GM12892 (cell line): ENCODE measurements at regions not wholly inside any gene's neighbourhood (a gene's known extent, or its start where the extent isn't known, plus 50 kb on each side); places are given as distances from the start of the nearest gene placed in this dataset.

Source experiments
- DNase-seq: peaks from one replicate; pipeline ENCODE4 v3.0.0; 2011; ENCODE audit not compliant: insufficient read length
- FAIRE-seq: peaks from 2 replicates; lab custom pipeline; 2011; peaks lifted over from hg19 to GRCh38; lab: Jason Lieb, UNC
- POLR2A ChIP-seq: IDR thresholded peaks from 2 replicates; pipeline ENCODE4 v1.6.1; 2011; ENCODE audit warnings: low read depth, low read length, control low read depth
- POLR2AphosphoS5 ChIP-seq: IDR thresholded peaks from 2 replicates; pipeline ENCODE4 v1.6.1; 2011; ENCODE audit warnings: low read depth, low read length, control low read depth
- TAF1 ChIP-seq: IDR thresholded peaks from 2 replicates; pipeline ENCODE4 v1.6.1; 2011; ENCODE audit warnings: low read depth, mild to moderate bottlenecking, control low read depth, low read length, borderline replicate concordance

- TF ChIP-seq POLR2AphosphoS5, result no peak
- TF ChIP-seq TAF1, result no peak
- TF ChIP-seq POLR2A, result no peak
- no peak for FAIRE-seq
- no peak for DNase-seq
Measured at GRCh38 chr4:12242354-12242753, 813.7 kb upstream of the HS3ST1 start.

DNA sequence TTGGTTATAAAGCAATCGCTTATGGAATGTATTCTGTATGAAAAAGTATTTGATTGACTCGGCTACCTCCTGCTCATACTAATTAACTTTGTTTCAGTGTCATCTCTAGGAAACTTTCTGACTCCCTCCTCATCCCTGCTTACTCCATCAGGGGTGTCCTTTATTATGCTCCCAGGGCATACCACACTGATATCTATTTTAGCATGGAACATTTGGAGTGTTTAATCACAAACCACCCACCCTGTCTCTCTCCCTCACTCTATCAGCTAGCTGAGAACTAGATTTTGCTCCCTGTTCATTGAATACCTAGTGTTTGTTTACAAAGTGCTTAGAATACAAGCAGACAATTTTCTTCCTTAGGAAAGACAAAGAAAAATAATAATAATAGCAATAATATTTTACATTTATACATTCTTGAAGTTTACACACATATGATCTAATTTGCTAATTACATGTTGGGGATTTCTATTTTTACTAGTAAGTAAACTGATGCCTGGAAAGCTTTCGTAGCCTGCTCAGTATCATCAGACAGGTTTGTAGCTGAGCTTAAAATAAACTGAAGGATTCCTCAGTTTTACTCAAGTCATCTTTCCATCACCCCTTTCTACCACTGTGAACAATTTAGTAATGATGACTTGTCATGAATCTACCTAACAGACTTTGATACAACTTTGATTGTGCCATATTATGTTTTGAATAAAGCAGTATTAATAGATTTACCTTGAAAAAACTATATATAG is 811.4 kb upstream of the HS3ST1 start:
- no peak for DNase-seq
- no peak for FAIRE-seq
- no peak for TF ChIP-seq TAF1
- no peak for TF ChIP-seq POLR2AphosphoS5
- TF ChIP-seq POLR2A, result no peak

DNA sequence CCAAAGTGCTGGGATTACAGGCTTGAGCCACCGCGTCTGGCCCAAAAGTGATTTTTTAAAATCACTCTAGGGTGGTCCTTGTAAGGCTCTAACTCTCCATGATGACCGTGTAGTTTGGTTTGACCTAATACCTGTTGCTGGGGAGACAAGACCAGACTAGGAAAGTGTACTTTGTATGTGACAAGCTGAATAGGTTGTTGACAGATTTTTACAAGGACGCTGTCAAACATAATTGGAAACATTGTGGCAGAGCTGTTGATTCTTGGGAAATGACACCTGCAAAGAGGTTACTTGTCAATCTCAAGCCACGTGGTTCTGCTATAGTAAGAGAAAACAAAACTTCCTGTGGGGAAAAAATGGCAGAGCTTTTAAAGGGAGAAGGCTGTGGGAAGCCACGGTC is 802.4 kb upstream of the HS3ST1 start:
- no peak for TF ChIP-seq POLR2AphosphoS5
- no peak for TF ChIP-seq TAF1
- TF ChIP-seq POLR2A, result no peak
- FAIRE-seq (no peak), DNase-seq (no peak)

- TF ChIP-seq POLR2A (no peak), TAF1 (no peak), POLR2AphosphoS5 (no peak)
- FAIRE-seq (no peak), DNase-seq (no peak)
Measured at GRCh38 chr4:12221031-12221430, 792.3 kb upstream of the HS3ST1 start.

DNA sequence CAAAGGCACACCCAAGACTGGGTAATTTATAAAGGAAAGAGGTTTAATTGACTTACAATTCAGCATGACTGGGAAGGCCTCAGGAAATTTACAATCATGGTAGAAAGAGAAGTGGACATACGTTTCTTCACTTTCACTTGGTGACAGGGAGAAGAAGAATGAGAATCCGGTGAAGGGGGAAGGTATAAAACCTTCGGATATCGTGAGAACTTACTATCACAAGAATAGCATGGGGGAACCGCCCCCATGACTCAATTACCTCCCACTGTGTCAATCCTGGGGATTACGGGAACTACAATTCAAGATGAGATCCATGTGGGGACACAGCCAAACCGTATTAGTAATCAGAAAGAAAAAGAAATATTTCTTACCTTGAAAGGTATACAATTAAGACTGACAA is 782.9 kb upstream of the HS3ST1 start:
- DNase-seq, result no peak
- TF ChIP-seq POLR2A, result no peak
- no peak for TF ChIP-seq TAF1
- no peak for TF ChIP-seq POLR2AphosphoS5
- FAIRE-seq, result no peak

GRCh38 chr4:12207396-12207795 is 778.7 kb upstream of the HS3ST1 start:
- no peak for FAIRE-seq
- TF ChIP-seq TAF1, result no peak
- no peak for TF ChIP-seq POLR2AphosphoS5
- no peak for TF ChIP-seq POLR2A
- DNase-seq, result no peak

DNA sequence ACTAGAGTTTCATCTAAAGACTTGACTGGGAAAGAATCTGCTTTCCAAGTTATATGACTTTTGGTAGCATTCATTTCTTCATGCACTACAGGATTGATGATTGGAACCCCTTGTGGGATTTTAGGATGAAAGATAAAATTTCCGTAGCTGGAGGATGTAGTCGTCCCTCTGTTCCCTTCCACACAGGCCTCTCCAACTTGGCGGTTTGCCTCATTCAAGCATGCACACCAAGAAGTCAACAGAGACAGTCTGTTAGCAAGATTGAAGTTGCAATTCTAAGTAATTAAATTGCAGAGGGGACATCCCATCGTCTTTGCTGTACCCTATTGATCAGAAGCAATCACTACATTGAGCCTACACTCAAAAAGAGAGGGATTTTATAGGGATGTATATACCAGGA is 777.4 kb upstream of the HS3ST1 start:
- TF ChIP-seq POLR2A (no peak), TAF1 (no peak), POLR2AphosphoS5 (no peak)
- no peak for FAIRE-seq

GRCh38 chr4:12203945-12204344 is 775.3 kb upstream of the HS3ST1 start:
- no peak for DNase-seq
- no peak for FAIRE-seq
- TF ChIP-seq POLR2AphosphoS5, result no peak
- no peak for TF ChIP-seq TAF1
- TF ChIP-seq POLR2A, result no peak

More for the DNA sequence above, 777.4 kb upstream of the HS3ST1 start:
- no peak for DNase-seq

DNA sequence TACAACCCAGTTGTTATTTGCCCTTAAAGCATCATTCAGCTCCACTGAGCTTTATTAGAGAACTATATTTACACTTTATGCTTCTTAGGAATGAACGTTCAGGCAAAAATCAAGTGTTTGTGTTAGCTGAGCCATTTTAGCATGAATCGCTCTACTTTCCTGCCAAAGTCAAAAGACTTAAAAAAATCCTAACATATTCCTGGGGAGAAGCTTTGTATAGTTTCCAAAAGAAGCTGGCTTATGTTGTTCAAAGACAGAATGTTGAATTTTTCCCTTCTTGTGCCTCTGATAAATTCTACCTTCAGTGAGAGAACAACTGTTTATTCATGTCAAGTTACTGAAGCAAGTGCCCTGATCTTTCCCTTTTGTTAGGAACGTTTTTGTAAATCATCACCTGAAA is 771.5 kb upstream of the HS3ST1 start:
- DNase-seq (no peak), FAIRE-seq (no peak)
- TF ChIP-seq TAF1, result no peak
- no peak for TF ChIP-seq POLR2AphosphoS5
- no peak for TF ChIP-seq POLR2A

DNA sequence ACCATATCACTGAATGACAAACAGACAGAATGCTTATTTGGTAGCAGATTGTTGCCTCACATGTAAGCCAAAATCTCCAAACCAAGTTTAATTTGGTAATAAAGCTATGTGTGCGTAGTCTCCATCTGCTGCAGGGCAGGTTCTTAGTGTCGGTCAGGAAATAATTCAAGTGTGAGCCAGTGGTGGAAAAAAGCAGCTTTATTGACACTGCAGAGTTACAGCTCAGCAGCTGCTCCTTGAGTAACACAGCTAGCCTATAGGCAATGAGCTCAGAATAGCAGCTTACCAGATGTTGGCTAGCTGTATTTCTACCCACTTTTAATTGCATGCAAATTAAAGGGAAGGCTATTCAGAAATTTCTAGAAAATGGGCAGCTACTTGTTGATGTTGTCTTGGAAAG is 757.8 kb upstream of the HS3ST1 start:
- no peak for FAIRE-seq
- no peak for TF ChIP-seq TAF1
- no peak for TF ChIP-seq POLR2A
- TF ChIP-seq POLR2AphosphoS5, result no peak
- DNase-seq, result no peak

DNA sequence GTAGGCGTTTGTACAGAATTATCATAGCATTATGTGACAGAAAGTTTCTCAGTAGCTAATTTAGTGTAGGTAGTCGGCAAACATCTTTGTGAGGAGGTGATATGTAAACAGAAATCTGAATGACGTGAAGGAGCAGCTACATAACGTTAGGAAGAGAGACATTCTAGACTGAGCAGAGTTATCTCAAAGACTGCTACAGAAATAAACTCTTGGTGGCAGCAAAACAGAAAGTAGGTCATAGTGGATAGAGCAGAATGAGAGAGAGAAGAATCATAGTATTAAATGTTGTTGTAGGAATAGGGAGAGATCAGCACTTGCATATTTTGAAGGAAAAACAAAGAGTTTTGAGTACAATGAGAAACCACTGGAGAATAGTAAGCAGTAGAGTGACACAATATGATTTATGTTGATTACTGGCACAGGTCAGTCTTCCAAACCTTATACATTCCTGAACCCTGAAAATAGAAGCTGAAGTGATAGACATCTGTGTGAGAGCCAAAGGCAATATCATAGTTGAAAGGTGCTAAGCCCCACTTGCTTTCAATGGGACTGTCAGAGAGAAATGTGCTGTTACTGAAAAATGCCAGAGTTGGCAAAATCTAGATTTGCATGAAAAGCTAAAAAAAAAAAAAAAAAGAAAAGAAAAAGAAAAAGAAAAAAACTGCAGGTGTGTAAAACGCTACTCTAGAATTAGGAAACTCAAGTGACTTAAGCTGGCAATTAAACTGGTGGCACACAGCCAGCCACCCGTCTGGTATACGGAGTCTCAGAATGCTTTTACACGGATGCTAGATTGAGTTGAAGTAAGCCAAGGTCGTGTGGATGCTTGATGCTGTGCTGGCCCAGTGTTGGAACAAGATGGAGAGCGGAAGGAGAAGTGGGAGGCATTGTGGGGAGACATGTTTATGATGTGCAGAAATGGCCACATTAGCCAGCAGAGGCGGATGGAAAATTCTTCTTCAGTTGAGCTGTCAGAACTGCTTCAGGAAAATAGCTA is 750.2 kb upstream of the HS3ST1 start:
- DNase-seq (no peak), FAIRE-seq (no peak)
- no peak for TF ChIP-seq POLR2A
- no peak for TF ChIP-seq TAF1
- no peak for TF ChIP-seq POLR2AphosphoS5

- FAIRE-seq (no peak), DNase-seq (no peak)
- TF ChIP-seq TAF1, result no peak
- no peak for TF ChIP-seq POLR2AphosphoS5
- TF ChIP-seq POLR2A, result no peak
Measured at GRCh38 chr4:12177416-12177815, 748.7 kb upstream of the HS3ST1 start.
